Adrenal gland (tissue), 9 donors: ENCODE measurements at regions not wholly inside any gene's neighbourhood (a gene's known extent, or its start where the extent isn't known, plus 50 kb on each side); places are given as distances from the start of the nearest gene placed in this dataset.

Experiments used
- DNase-seq, 7 donors: peaks; one replicate each; pipeline ENCODE4 v3.0.0-alpha.2; 2019 to 2020
- H3K27ac ChIP-seq, 5 donors: fragments of 200-600 bp; sonication (generic) in 4 of 5; 1 replicate in 3 of 5; 2 replicates in 2 of 5; pipeline versions ENCODE4 v1.5.1 to v1.8.0; 2016 to 2020; ENCODE audit warnings: mild to moderate bottlenecking in 1 of 5
- H3K27me3 ChIP-seq: fragments of 200-600 bp; 2 replicates; pipeline ENCODE4 v1.8.0; 2021
- H3K36me3 ChIP-seq, 2 donors: fragments of 200-600 bp; replicated peaks in 1 of 2; 1 replicate in 1 of 2; 2 replicates in 1 of 2; pipeline versions ENCODE4 v1.5.1 to v1.8.0; 2018 to 2022
- H3K4me1 ChIP-seq, 2 donors: fragments of 200-600 bp; replicated peaks in 1 of 2; 1 replicate in 1 of 2; 2 replicates in 1 of 2; pipeline versions ENCODE4 v1.5.1 to v1.8.0; 2018 to 2021
- H3K4me3 ChIP-seq, 4 donors: fragments of 200-600 bp; sonication (generic) in 3 of 4; one replicate each; pipeline ENCODE4 v1.5.1; 2016 to 2018
- H3K9me3 ChIP-seq, 3 donors: fragments of 200-600 bp; sonication (generic) in 1 of 3; replicated peaks in 1 of 3; 1 replicate in 2 of 3; 2 replicates in 1 of 3; pipeline versions ENCODE4 v1.5.1 to v1.8.0; 2016 to 2021
- POLR2A ChIP-seq, 2 donors: fragments of 450-650 bp; IDR thresholded peaks; one replicate each; pipeline ENCODE4 v1.6.1; 2017; ENCODE audit warnings: antibody characterized with exemption in 2 of 2, mild to moderate bottlenecking in 2 of 2, moderate library complexity in 1 of 2
- WGBS, 4 donors: extraction: QIAGEN DNeasy Blood & Tissue Kit in 2 of 4; methylation state at CpG; one replicate each; pipeline versions ENCODE4 v1.1.5 to v1.1.7; 2013 to 2017; 5-methylcytosine and 5-hydroxymethylcytosine counted together
- intact Hi-C, 2 donors: fragments of 100-400 bp; cut with DNase I; formaldehyde crosslinking; loops; one replicate each; pipeline versions ENCODE4 v1.14.1 to v1.15.0; 2022 to 2023
- TF ChIP-seq, protein P1 (sequence below), 6 experiments: fragments of 450-650 bp in 4 of 6; fragments of 200-600 bp in 2 of 6; sonication (generic) in 1 of 6; IDR thresholded peaks; 1 replicate in 5 of 6; 2 replicates in 1 of 6; pipeline versions ENCODE4 v1.5.1 to v1.8.0; 2016 to 2021; ENCODE audit warnings: antibody characterized with exemption in 6 of 6, mild to moderate bottlenecking in 2 of 6, moderate library complexity in 1 of 6
- donor health status: healthy with polysubstance abuse.
- donor health status: Bipolar disorder and iron deficiency.
- donor health status: DM: yes; HTN: yes; CAD: no.
- donor health status: DM: no; HTN: no; CAD: no.
- donor health status: DM: no; HTN: no; CAD: no.

DNA sequence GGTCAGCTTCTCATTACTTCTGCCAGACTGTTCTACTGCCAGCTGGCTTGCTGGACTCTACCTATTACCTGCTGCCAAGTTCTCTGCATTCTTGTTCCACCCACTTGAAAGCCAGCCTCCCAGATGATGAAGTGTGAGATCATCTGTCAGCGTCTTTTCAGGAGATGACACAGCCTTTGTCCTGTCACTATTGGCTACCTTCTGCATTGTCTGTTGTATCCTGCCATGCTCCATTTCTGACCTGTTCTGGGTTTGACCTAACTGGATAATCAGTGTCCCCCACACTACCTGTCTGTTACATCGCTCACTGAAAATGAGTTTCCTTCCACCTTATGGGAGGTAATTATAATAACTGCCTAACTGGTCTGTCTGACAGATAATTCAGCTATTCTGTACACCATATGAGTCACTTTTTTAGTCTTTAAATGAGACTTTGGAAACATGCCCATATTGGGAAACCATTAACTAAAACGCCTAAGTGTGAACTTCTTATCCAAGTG, 520.6 kb downstream of the METTL4 start:
- H3K27me3 ChIP-seq: no peaks in the 10 kb centered on the region
- no peaks in the 10 kb centered on the region for H3K36me3 ChIP-seq
- 68 to 84% (median 75%) methylated on average over 3 of the region's 3 CpGs for WGBS, 4 donors
- H3K4me3 ChIP-seq: no peak overlapping the region
- no peaks in the 10 kb centered on the region for H3K9me3 ChIP-seq
- no peak for DNase-seq
- intact Hi-C loops: no loop called here
- TF ChIP-seq, protein P1, sequence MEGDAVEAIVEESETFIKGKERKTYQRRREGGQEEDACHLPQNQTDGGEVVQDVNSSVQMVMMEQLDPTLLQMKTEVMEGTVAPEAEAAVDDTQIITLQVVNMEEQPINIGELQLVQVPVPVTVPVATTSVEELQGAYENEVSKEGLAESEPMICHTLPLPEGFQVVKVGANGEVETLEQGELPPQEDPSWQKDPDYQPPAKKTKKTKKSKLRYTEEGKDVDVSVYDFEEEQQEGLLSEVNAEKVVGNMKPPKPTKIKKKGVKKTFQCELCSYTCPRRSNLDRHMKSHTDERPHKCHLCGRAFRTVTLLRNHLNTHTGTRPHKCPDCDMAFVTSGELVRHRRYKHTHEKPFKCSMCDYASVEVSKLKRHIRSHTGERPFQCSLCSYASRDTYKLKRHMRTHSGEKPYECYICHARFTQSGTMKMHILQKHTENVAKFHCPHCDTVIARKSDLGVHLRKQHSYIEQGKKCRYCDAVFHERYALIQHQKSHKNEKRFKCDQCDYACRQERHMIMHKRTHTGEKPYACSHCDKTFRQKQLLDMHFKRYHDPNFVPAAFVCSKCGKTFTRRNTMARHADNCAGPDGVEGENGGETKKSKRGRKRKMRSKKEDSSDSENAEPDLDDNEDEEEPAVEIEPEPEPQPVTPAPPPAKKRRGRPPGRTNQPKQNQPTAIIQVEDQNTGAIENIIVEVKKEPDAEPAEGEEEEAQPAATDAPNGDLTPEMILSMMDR (IDR thresholded peaks at IDR 0.05): no peak
- no peak for TF ChIP-seq POLR2A (IDR thresholded peaks at IDR 0.05)
- no peaks in the 10 kb centered on the region for H3K4me1 ChIP-seq
- H3K27ac ChIP-seq: no peak overlapping the region

DNA sequence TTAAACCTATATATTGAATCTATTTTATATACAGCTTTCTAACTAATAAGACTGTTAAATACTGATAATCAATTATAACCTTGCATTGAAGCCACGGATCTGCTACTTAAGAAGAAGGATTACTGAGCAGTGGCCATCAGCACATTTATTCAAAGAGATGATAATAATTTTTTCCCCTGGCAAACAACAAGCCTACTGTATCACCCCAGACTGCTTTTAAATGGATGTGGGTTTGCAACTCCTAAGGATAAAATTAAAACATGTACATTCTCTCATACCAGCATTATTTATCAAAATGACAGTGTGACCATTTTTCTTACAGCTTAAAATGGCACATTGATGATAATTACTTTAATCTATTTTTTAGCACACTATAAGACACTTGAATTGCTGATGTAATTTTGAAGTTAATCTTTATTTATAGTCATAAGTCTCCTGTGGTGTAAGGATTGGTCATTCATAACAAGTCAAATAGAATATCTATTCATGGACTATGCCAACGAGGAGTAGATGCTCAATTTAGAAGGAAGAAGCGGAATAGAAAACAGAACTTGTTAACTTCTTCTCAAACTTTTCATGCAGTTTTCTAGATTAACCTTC, 517.7 kb downstream of the METTL4 start:
- TF ChIP-seq POLR2A (IDR thresholded peaks at IDR 0.05): no peak
- TF ChIP-seq, protein P1 (IDR thresholded peaks at IDR 0.05): no peak
- H3K27ac ChIP-seq: no peak overlapping the region
- intact Hi-C loops: no loop called here
- no peak for DNase-seq
- H3K9me3 ChIP-seq: no peaks in the 10 kb centered on the region
- no peaks in the 10 kb centered on the region for H3K27me3 ChIP-seq
- H3K4me3 ChIP-seq: no peak overlapping the region
- H3K36me3 ChIP-seq: no peaks in the 10 kb centered on the region
- H3K4me1 ChIP-seq: no peaks in the 10 kb centered on the region
- 63 to 72% (median 68%) methylated on average over 3 of the region's 3 CpGs for WGBS, 4 donors

GRCh38 chr18:2059336-2059735, 512.0 kb downstream of the METTL4 start:
- no peak for TF ChIP-seq POLR2A (IDR thresholded peaks at IDR 0.05)
- TF ChIP-seq, protein P1 (IDR thresholded peaks at IDR 0.05): no peak
- DNase-seq: no peak
- WGBS, 4 donors: 59 to 77% (median 72%) methylated on average over 4 of the region's 4 CpGs
- no peaks in the 10 kb centered on the region for H3K4me1 ChIP-seq
- no peak overlapping the region for H3K4me3 ChIP-seq
- intact Hi-C loops: no loop called here
- H3K9me3 ChIP-seq: no peaks in the 10 kb centered on the region
- H3K27ac ChIP-seq: no peak overlapping the region
- H3K36me3 ChIP-seq: no peaks in the 10 kb centered on the region
- H3K27me3 ChIP-seq: no peaks in the 10 kb centered on the region

- intact Hi-C loops: no loop called here
- TF ChIP-seq, protein P1 (IDR thresholded peaks at IDR 0.05): no peak
- no peak for TF ChIP-seq POLR2A (IDR thresholded peaks at IDR 0.05)
- no peaks in the 10 kb centered on the region for H3K9me3 ChIP-seq
- WGBS, 4 donors: 67 to 88% (median 76%) methylated on average over 1 of the region's 1 CpG
- no peaks in the 10 kb centered on the region for H3K27me3 ChIP-seq
- DNase-seq: no peak
- H3K27ac ChIP-seq: no peak overlapping the region
- H3K4me3 ChIP-seq: no peak overlapping the region
- no peaks in the 10 kb centered on the region for H3K4me1 ChIP-seq
- H3K36me3 ChIP-seq: no peaks in the 10 kb centered on the region
These were observed 511.2 kb downstream of the METTL4 start for GRCh38 chr18:2060086-2060485.
